A673 (cell line): ENCODE measurements at regions not wholly inside any gene's neighbourhood (a gene's known extent, or its start where the extent isn't known, plus 50 kb on each side); places are given as distances from the start of the nearest gene placed in this dataset.

ENCODE experiments used
- EZH2 ChIP-seq: fragments of 200-600 bp; sonication (generic); IDR thresholded peaks from 2 replicates; pipeline ENCODE4 v1.6.1; 2017; ENCODE audit warnings: borderline replicate concordance, low read depth, mild to moderate bottlenecking, mixed read lengths, antibody characterized with exemption, low read length; ENCODE audit not compliant: poor library complexity, severe bottlenecking
- TF ChIP-seq, protein P1 (sequence below): fragments of 300-800, 200-600 bp; sonication (generic); conservative IDR thresholded peaks from 2 replicates; pipeline ENCODE4 v1.5.1; 2017; ENCODE audit warnings: low read depth, mild to moderate bottlenecking, antibody characterized with exemption, low read length, moderate library complexity, mixed read lengths

DNA sequence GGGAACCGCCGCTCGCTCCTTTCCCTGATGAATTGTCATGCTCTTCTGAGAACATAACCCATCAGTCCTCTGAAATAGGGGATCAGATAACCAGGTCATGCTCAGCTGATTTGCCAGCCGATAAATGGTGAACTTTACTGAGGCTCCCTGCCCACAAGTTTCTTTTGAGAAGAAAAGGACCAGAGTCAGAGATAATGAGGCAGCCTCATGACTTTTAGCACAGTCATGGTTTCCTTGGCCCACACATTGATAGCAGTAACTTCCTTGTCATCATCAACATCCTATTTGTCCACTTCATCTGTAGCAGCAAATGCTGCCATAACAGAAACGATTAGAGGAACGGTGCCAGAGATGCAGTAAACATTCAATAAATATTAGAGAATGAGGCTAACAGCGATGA lies 509.0 kb downstream of the GATA3 start:
- TF ChIP-seq, protein P1, sequence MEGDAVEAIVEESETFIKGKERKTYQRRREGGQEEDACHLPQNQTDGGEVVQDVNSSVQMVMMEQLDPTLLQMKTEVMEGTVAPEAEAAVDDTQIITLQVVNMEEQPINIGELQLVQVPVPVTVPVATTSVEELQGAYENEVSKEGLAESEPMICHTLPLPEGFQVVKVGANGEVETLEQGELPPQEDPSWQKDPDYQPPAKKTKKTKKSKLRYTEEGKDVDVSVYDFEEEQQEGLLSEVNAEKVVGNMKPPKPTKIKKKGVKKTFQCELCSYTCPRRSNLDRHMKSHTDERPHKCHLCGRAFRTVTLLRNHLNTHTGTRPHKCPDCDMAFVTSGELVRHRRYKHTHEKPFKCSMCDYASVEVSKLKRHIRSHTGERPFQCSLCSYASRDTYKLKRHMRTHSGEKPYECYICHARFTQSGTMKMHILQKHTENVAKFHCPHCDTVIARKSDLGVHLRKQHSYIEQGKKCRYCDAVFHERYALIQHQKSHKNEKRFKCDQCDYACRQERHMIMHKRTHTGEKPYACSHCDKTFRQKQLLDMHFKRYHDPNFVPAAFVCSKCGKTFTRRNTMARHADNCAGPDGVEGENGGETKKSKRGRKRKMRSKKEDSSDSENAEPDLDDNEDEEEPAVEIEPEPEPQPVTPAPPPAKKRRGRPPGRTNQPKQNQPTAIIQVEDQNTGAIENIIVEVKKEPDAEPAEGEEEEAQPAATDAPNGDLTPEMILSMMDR, result no peak
- TF ChIP-seq EZH2, result no peak
